ENCODE measurements at regions not wholly inside any gene's neighbourhood (a gene's known extent, or its start where the extent isn't known, plus 50 kb on each side); places are given as distances from the start of the nearest gene placed in this dataset.

DNA sequence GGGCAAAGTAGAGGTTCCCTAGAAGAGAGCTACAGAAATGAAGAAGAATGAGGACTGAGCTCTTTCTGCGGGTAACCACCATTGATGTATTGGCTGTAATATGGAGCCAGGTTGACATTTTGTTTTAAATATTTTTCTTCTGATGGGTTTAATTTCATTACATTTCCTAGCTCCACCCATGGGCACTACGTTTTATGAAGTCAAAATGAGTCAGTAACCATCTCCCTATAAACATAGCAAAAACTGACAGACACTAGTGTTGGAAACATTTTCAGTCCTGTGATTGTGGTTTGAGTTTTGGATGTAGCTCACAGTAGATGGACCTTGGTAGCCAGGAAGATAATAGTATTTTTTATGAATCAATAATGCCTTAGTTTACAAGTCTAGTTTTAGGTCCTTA, 470.4 kb upstream of the B3GALT2 start:
- Histone ChIP-seq H3K27ac (peak overlapping the region in 1 of 2 donors; percentile 25), H3K4me3 (no peak overlapping the region), H3K4me1 (ENCODE audit: control insufficient read depth in 1 of 2, low read depth in 2 of 2) (peaks cover 10 to 60% of the 10 kb centered on the region in 2 donors), H3K36me3 (no peaks in the 10 kb centered on the region), H3K27me3 (replicated peaks; ENCODE audit: insufficient read depth) (no peaks in the 10 kb centered on the region), H3K9me3 (peaks cover 3% of the 10 kb centered on the region)
- ATAC-seq (ENCODE audit: insufficient number of reproducible peaks, low FRiP score, low read depth), result no peak
- DNase-seq (ENCODE audit: low spot score), result no peak
- TF ChIP-seq, protein P1, sequence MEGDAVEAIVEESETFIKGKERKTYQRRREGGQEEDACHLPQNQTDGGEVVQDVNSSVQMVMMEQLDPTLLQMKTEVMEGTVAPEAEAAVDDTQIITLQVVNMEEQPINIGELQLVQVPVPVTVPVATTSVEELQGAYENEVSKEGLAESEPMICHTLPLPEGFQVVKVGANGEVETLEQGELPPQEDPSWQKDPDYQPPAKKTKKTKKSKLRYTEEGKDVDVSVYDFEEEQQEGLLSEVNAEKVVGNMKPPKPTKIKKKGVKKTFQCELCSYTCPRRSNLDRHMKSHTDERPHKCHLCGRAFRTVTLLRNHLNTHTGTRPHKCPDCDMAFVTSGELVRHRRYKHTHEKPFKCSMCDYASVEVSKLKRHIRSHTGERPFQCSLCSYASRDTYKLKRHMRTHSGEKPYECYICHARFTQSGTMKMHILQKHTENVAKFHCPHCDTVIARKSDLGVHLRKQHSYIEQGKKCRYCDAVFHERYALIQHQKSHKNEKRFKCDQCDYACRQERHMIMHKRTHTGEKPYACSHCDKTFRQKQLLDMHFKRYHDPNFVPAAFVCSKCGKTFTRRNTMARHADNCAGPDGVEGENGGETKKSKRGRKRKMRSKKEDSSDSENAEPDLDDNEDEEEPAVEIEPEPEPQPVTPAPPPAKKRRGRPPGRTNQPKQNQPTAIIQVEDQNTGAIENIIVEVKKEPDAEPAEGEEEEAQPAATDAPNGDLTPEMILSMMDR (IDR thresholded peaks at IDR 0.05), result no peak

- no peak overlapping the region for H3K27ac ChIP-seq
- H3K36me3 ChIP-seq, result no peaks in the 10 kb centered on the region
- no peaks in the 10 kb centered on the region for H3K27me3 ChIP-seq (replicated peaks; ENCODE audit: insufficient read depth)
- H3K4me1 ChIP-seq (ENCODE audit: control insufficient read depth in 1 of 2, low read depth in 2 of 2), result peaks cover 10 to 44% of the 10 kb centered on the region in 2 donors
- H3K9me3 ChIP-seq, result peaks cover 3% of the 10 kb centered on the region
- DNase-seq (ENCODE audit: low spot score), result no peak
- ATAC-seq (ENCODE audit: insufficient number of reproducible peaks, low FRiP score, low read depth), result no peak
- TF ChIP-seq, protein P1 (IDR thresholded peaks at IDR 0.05), result no peak
- H3K4me3 ChIP-seq, result no peak overlapping the region
Measured at GRCh38 chr1:193654951-193655735, 468.7 kb upstream of the B3GALT2 start.

DNA sequence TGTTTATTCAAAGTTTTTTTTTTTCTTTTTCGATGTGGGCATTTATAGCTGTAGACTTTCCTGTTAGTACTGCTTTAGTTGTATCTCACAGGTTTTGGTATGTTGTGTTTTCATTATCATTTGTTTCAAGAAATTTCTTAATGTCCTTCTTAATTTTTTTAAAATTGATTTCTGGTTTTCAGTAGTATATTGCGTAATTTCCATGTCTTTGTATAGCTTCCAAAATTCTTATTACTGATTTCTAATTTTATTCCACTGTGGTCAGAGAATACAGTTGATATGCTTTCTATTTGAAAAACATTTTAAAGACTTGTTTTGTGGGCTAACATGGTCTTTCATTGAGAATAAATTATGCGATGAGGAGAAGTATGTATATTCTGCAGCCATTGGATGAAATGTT, 463.2 kb upstream of the B3GALT2 start:
- Histone ChIP-seq H3K27me3 (replicated peaks; ENCODE audit: insufficient read depth) (no peaks in the 10 kb centered on the region), H3K36me3 (no peaks in the 10 kb centered on the region), H3K4me3 (no peak overlapping the region), H3K4me1 (ENCODE audit: control insufficient read depth in 1 of 2, low read depth in 2 of 2) (no peaks in the 10 kb centered on the region), H3K9me3 (peaks cover 3% of the 10 kb centered on the region), H3K27ac (no peak overlapping the region)
- DNase-seq (ENCODE audit: low spot score) (no peak), ATAC-seq (ENCODE audit: insufficient number of reproducible peaks, low FRiP score, low read depth) (no peak)
- TF ChIP-seq, protein P1 (IDR thresholded peaks at IDR 0.05), result no peak

DNA sequence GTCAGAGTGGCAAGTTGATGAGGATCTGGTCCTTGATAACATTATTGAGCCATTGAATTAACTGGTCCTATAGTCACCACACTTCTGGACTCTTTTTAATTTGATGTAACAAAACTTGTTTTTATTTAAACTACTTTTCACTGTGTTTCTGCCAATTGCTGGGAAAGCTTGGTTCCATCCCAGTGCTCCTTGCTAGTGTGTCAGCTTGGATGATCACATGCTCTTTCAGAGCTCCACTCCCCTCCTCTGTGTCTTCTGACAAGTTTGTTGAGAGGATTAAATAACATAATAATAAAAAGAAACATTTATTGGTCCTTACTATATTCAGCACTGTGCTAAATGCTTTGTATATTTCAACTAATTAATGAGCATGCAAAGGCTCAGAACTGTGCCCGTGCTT, 448.5 kb upstream of the B3GALT2 start:
- no peaks in the 10 kb centered on the region for H3K36me3 ChIP-seq
- H3K4me3 ChIP-seq, result no peak overlapping the region
- TF ChIP-seq, protein P1 (IDR thresholded peaks at IDR 0.05), result no peak
- H3K27me3 ChIP-seq (replicated peaks; ENCODE audit: insufficient read depth), result no peaks in the 10 kb centered on the region
- no peak overlapping the region for H3K27ac ChIP-seq
- H3K9me3 ChIP-seq, result no peaks in the 10 kb centered on the region
- ATAC-seq (ENCODE audit: insufficient number of reproducible peaks, low FRiP score, low read depth) (no peak), DNase-seq (ENCODE audit: low spot score) (no peak)
- peaks cover 0 to 4% of the 10 kb centered on the region in 2 donors for H3K4me1 ChIP-seq (ENCODE audit: control insufficient read depth in 1 of 2, low read depth in 2 of 2)

- H3K27ac ChIP-seq, result no peak overlapping the region
- no peaks in the 10 kb centered on the region for H3K36me3 ChIP-seq
- TF ChIP-seq, protein P1 (IDR thresholded peaks at IDR 0.05), result no peak
- H3K9me3 ChIP-seq, result no peaks in the 10 kb centered on the region
- H3K4me3 ChIP-seq, result no peak overlapping the region
- no peak for ATAC-seq (ENCODE audit: insufficient number of reproducible peaks, low FRiP score, low read depth)
- DNase-seq (ENCODE audit: low spot score), result no peak
- no peaks in the 10 kb centered on the region for H3K27me3 ChIP-seq (replicated peaks; ENCODE audit: insufficient read depth)
- H3K4me1 ChIP-seq (ENCODE audit: control insufficient read depth in 1 of 2, low read depth in 2 of 2), result peaks cover 0 to 4% of the 10 kb centered on the region in 2 donors
Measured at GRCh38 chr1:193634470-193634869, 448.1 kb upstream of the B3GALT2 start.
